WTC11 (cell line): ENCODE measurements at regions not wholly inside any gene's neighbourhood (a gene's known extent, or its start where the extent isn't known, plus 50 kb on each side); places are given as distances from the start of the nearest gene placed in this dataset.

ENCODE experiments used
- CREB1 ChIP-seq: sonication (generic); formaldehyde crosslinking; IDR thresholded peaks from 2 replicates; pipeline ENCODE4 v1.8.0; 2023; ENCODE audit warnings: mild to moderate bottlenecking, missing genetic modification reagents
- CREM ChIP-seq: sonication (generic); formaldehyde crosslinking; IDR thresholded peaks from 2 replicates; pipeline ENCODE4 v1.8.1; 2022; ENCODE audit warnings: mild to moderate bottlenecking, missing genetic modification reagents, moderate library complexity
- ETV6 ChIP-seq: sonication (generic); formaldehyde crosslinking; IDR thresholded peaks from 2 replicates; pipeline ENCODE4 v1.8.1; 2022; ENCODE audit warnings: mild to moderate bottlenecking, missing genetic modification reagents
- JUN ChIP-seq: sonication (generic); formaldehyde crosslinking; IDR thresholded peaks from 2 replicates; pipeline ENCODE4 v1.8.0; 2023; ENCODE audit warnings: mild to moderate bottlenecking, missing genetic modification reagents
- MAX ChIP-seq: sonication (generic); formaldehyde crosslinking; IDR thresholded peaks from 2 replicates; pipeline ENCODE4 v1.8.0; 2022; ENCODE audit warnings: mild to moderate bottlenecking, missing genetic modification reagents
- SP1 ChIP-seq: sonication (generic); formaldehyde crosslinking; conservative IDR thresholded peaks from 2 replicates; pipeline ENCODE4 v1.8.1; 2022; ENCODE audit warnings: missing genetic modification reagents
- TF ChIP-seq, protein P1 (sequence below): fragments of 200-600 bp; IDR thresholded peaks from 2 replicates; pipeline ENCODE4 v1.8.0; 2022; ENCODE audit warnings: antibody characterized with exemption
- TF ChIP-seq, protein P2 (sequence below): sonication (generic); formaldehyde crosslinking; IDR thresholded peaks from 2 replicates; pipeline ENCODE4 v1.8.1; 2022; ENCODE audit warnings: low read depth, missing genetic modification reagents, borderline replicate concordance

- TF ChIP-seq CREM (CRISPR knock-in tag) (no peak), CREB1 (CRISPR knock-in tag) (no peak), JUN (CRISPR knock-in tag) (no peak), ETV6 (CRISPR knock-in tag) (no peak), MAX (CRISPR knock-in tag) (no peak), SP1 (CRISPR knock-in tag) (no peak)
- TF ChIP-seq, protein P1, sequence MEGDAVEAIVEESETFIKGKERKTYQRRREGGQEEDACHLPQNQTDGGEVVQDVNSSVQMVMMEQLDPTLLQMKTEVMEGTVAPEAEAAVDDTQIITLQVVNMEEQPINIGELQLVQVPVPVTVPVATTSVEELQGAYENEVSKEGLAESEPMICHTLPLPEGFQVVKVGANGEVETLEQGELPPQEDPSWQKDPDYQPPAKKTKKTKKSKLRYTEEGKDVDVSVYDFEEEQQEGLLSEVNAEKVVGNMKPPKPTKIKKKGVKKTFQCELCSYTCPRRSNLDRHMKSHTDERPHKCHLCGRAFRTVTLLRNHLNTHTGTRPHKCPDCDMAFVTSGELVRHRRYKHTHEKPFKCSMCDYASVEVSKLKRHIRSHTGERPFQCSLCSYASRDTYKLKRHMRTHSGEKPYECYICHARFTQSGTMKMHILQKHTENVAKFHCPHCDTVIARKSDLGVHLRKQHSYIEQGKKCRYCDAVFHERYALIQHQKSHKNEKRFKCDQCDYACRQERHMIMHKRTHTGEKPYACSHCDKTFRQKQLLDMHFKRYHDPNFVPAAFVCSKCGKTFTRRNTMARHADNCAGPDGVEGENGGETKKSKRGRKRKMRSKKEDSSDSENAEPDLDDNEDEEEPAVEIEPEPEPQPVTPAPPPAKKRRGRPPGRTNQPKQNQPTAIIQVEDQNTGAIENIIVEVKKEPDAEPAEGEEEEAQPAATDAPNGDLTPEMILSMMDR: no peak
- TF ChIP-seq, protein P2, sequence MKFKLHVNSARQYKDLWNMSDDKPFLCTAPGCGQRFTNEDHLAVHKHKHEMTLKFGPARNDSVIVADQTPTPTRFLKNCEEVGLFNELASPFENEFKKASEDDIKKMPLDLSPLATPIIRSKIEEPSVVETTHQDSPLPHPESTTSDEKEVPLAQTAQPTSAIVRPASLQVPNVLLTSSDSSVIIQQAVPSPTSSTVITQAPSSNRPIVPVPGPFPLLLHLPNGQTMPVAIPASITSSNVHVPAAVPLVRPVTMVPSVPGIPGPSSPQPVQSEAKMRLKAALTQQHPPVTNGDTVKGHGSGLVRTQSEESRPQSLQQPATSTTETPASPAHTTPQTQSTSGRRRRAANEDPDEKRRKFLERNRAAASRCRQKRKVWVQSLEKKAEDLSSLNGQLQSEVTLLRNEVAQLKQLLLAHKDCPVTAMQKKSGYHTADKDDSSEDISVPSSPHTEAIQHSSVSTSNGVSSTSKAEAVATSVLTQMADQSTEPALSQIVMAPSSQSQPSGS: no peak
These were observed 220.5 kb downstream of the TJP1 start for GRCh38 chr15:29601811-29602210.
